ENCODE measurements at regions not wholly inside any gene's neighbourhood (a gene's known extent, or its start where the extent isn't known, plus 50 kb on each side); places are given as distances from the start of the nearest gene placed in this dataset.

- no peak for TF ChIP-seq ARNT (IDR thresholded peaks at IDR 0.05)
- TF ChIP-seq NFRKB (IDR thresholded peaks at IDR 0.05) = no peak
- no peak for TF ChIP-seq ELF4 (IDR thresholded peaks at IDR 0.05)
- TF ChIP-seq PKNOX1 (IDR thresholded peaks at IDR 0.05) = no peak
- TF ChIP-seq HDGF (IDR thresholded peaks at IDR 0.05; ENCODE audit: borderline replicate concordance) = no peak
- TF ChIP-seq FOXM1 (IDR thresholded peaks at IDR 0.05; ENCODE audit: borderline replicate concordance) = no peak
- TF ChIP-seq ZNF384 (IDR thresholded peaks at IDR 0.05) = no peak
- TF ChIP-seq TARDBP (IDR thresholded peaks at IDR 0.05) = no peak
- TF ChIP-seq SUZ12 (IDR thresholded peaks at IDR 0.05) = no peak
- no peak for TF ChIP-seq SP1 (IDR thresholded peaks at IDR 0.05)
- TF ChIP-seq CTBP1 (IDR thresholded peaks at IDR 0.05; ENCODE audit: borderline replicate concordance) = no peak
- no peak for TF ChIP-seq LEF1 (IDR thresholded peaks at IDR 0.05; ENCODE audit: borderline replicate concordance)
- TF ChIP-seq FOXA1 (IDR thresholded peaks at IDR 0.05) = no peak
Measured at GRCh38 chr2:48207851-48208250, 106.6 kb upstream of the FOXN2 start.

Measured in HEK293T (cell line).